ENCODE measurements at regions not wholly inside any gene's neighbourhood (a gene's known extent, or its start where the extent isn't known, plus 50 kb on each side); places are given as distances from the start of the nearest gene placed in this dataset.

- TF ChIP-seq POLR2A (IDR thresholded peaks at IDR 0.05; ENCODE audit: low read depth, low read length): no peak
- DNase-seq (ENCODE audit: insufficient read length, low spot score) (no peak), FAIRE-seq (no peak)
These were observed 120.5 kb downstream of the APIP start for GRCh38 chr11:34795641-34796040.

- no peak for DNase-seq (ENCODE audit: insufficient read length, low spot score)
- TF ChIP-seq POLR2A (IDR thresholded peaks at IDR 0.05; ENCODE audit: low read depth, low read length) (no peak), TAF1 (IDR thresholded peaks at IDR 0.05; ENCODE audit: low read depth, low read length) (no peak), POLR2AphosphoS5 (IDR thresholded peaks at IDR 0.05; ENCODE audit: low read depth, low read length) (no peak), PAX5 (IDR thresholded peaks at IDR 0.05; ENCODE audit: insufficient read depth, low read length, severe bottlenecking) (no peak), POU2F2 (IDR thresholded peaks at IDR 0.05; ENCODE audit: low read depth, low read length) (no peak), SPI1 (IDR thresholded peaks at IDR 0.05; ENCODE audit: low read depth, low read length) (no peak)
These were observed 121.5 kb downstream of the APIP start for GRCh38 chr11:34794696-34795095.

GRCh38 chr11:34793666-34794065 is 122.5 kb downstream of the APIP start:
- no peak for FAIRE-seq
- DNase-seq (ENCODE audit: insufficient read length, low spot score): no peak
- TF ChIP-seq POU2F2 (IDR thresholded peaks at IDR 0.05; ENCODE audit: low read depth, low read length) (no peak), POLR2AphosphoS5 (IDR thresholded peaks at IDR 0.05; ENCODE audit: low read depth, low read length) (no peak), TAF1 (IDR thresholded peaks at IDR 0.05; ENCODE audit: low read depth, low read length) (no peak), PAX5 (IDR thresholded peaks at IDR 0.05; ENCODE audit: insufficient read depth, low read length, severe bottlenecking) (no peak), SPI1 (IDR thresholded peaks at IDR 0.05; ENCODE audit: low read depth, low read length) (no peak), POLR2A (IDR thresholded peaks at IDR 0.05; ENCODE audit: low read depth, low read length) (no peak)

More at GRCh38 chr11:34794696-34795095, 121.5 kb downstream of the APIP start:
- no peak for FAIRE-seq

- DNase-seq (ENCODE audit: insufficient read length, low spot score) (no peak), FAIRE-seq (no peak)
- TF ChIP-seq PAX5 (IDR thresholded peaks at IDR 0.05; ENCODE audit: insufficient read depth, low read length, severe bottlenecking): no peak
- no peak for TF ChIP-seq TAF1 (IDR thresholded peaks at IDR 0.05; ENCODE audit: low read depth, low read length)
- no peak for TF ChIP-seq SPI1 (IDR thresholded peaks at IDR 0.05; ENCODE audit: low read depth, low read length)
- TF ChIP-seq POLR2AphosphoS5 (IDR thresholded peaks at IDR 0.05; ENCODE audit: low read depth, low read length): no peak
- TF ChIP-seq POLR2A (IDR thresholded peaks at IDR 0.05; ENCODE audit: low read depth, low read length): no peak
- no peak for TF ChIP-seq POU2F2 (IDR thresholded peaks at IDR 0.05; ENCODE audit: low read depth, low read length)
These were observed 123.3 kb downstream of the APIP start for GRCh38 chr11:34792814-34793258.

- TF ChIP-seq POLR2A (IDR thresholded peaks at IDR 0.05; ENCODE audit: low read depth, low read length): no peak
- no peak for TF ChIP-seq SPI1 (IDR thresholded peaks at IDR 0.05; ENCODE audit: low read depth, low read length)
- TF ChIP-seq TAF1 (IDR thresholded peaks at IDR 0.05; ENCODE audit: low read depth, low read length): no peak
- no peak for TF ChIP-seq POU2F2 (IDR thresholded peaks at IDR 0.05; ENCODE audit: low read depth, low read length)
- TF ChIP-seq POLR2AphosphoS5 (IDR thresholded peaks at IDR 0.05; ENCODE audit: low read depth, low read length): no peak
- TF ChIP-seq PAX5 (IDR thresholded peaks at IDR 0.05; ENCODE audit: insufficient read depth, low read length, severe bottlenecking): no peak
- FAIRE-seq (no peak), DNase-seq (ENCODE audit: insufficient read length, low spot score) (peak; percentile 12)
These were observed 124.2 kb downstream of the APIP start for GRCh38 chr11:34791780-34792542.

GRCh38 chr11:34790620-34791019 is 125.6 kb downstream of the APIP start:
- FAIRE-seq (no peak), DNase-seq (ENCODE audit: insufficient read length, low spot score) (no peak)
- TF ChIP-seq POU2F2 (IDR thresholded peaks at IDR 0.05; ENCODE audit: low read depth, low read length) (no peak), SPI1 (IDR thresholded peaks at IDR 0.05; ENCODE audit: low read depth, low read length) (no peak)

GRCh38 chr11:34789196-34789834 is 126.9 kb downstream of the APIP start:
- FAIRE-seq (no peak), DNase-seq (ENCODE audit: insufficient read length, low spot score) (no peak)
- no peak for TF ChIP-seq POLR2A (IDR thresholded peaks at IDR 0.05; ENCODE audit: low read depth, low read length)
- no peak for TF ChIP-seq POLR2AphosphoS5 (IDR thresholded peaks at IDR 0.05; ENCODE audit: low read depth, low read length)
- TF ChIP-seq PAX5 (IDR thresholded peaks at IDR 0.05; ENCODE audit: insufficient read depth, low read length, severe bottlenecking): no peak
- no peak for TF ChIP-seq TAF1 (IDR thresholded peaks at IDR 0.05; ENCODE audit: low read depth, low read length)
- TF ChIP-seq SPI1 (IDR thresholded peaks at IDR 0.05; ENCODE audit: low read depth, low read length): no peak
- no peak for TF ChIP-seq POU2F2 (IDR thresholded peaks at IDR 0.05; ENCODE audit: low read depth, low read length)

- TF ChIP-seq SPI1 (IDR thresholded peaks at IDR 0.05; ENCODE audit: low read depth, low read length) (no peak), POU2F2 (IDR thresholded peaks at IDR 0.05; ENCODE audit: low read depth, low read length) (no peak), POLR2AphosphoS5 (IDR thresholded peaks at IDR 0.05; ENCODE audit: low read depth, low read length) (no peak), TAF1 (IDR thresholded peaks at IDR 0.05; ENCODE audit: low read depth, low read length) (no peak), POLR2A (IDR thresholded peaks at IDR 0.05; ENCODE audit: low read depth, low read length) (no peak), PAX5 (IDR thresholded peaks at IDR 0.05; ENCODE audit: insufficient read depth, low read length, severe bottlenecking) (no peak)
- DNase-seq (ENCODE audit: insufficient read length, low spot score): no peak
These were observed 127.5 kb downstream of the APIP start for GRCh38 chr11:34788642-34789041.

GRCh38 chr11:34787895-34788294 is 128.3 kb downstream of the APIP start:
- FAIRE-seq (no peak), DNase-seq (ENCODE audit: insufficient read length, low spot score) (no peak)
- TF ChIP-seq POLR2AphosphoS5 (IDR thresholded peaks at IDR 0.05; ENCODE audit: low read depth, low read length) (no peak), TAF1 (IDR thresholded peaks at IDR 0.05; ENCODE audit: low read depth, low read length) (no peak), POU2F2 (IDR thresholded peaks at IDR 0.05; ENCODE audit: low read depth, low read length) (no peak), POLR2A (IDR thresholded peaks at IDR 0.05; ENCODE audit: low read depth, low read length) (no peak), SPI1 (IDR thresholded peaks at IDR 0.05; ENCODE audit: low read depth, low read length) (no peak), PAX5 (IDR thresholded peaks at IDR 0.05; ENCODE audit: insufficient read depth, low read length, severe bottlenecking) (no peak)

More at GRCh38 chr11:34788642-34789041, 127.5 kb downstream of the APIP start:
- no peak for FAIRE-seq
